K562 (cell line): ENCODE measurements at regions not wholly inside any gene's neighbourhood (a gene's known extent, or its start where the extent isn't known, plus 50 kb on each side); places are given as distances from the start of the nearest gene placed in this dataset.
"Not testable (repeated sequence)": the region's sequence is repeated elsewhere in the genome, so short reads cannot be mapped to it uniquely, and the experiment has no call there.

ENCODE experiments used
- CBX2 ChIP-seq: fragments of 200-600 bp; sonication (generic); IDR thresholded peaks from one replicate; pipeline ENCODE4 v1.6.1; 2012; ENCODE audit warnings: mild to moderate bottlenecking, low read length, inconsistent platforms; ENCODE audit not compliant: insufficient read depth, poor library complexity, severe bottlenecking
- TAF9B ChIP-seq: fragments of 450-650 bp; IDR thresholded peaks from 2 replicates; pipeline ENCODE4 v1.6.1; 2018; ENCODE audit warnings: mild to moderate bottlenecking; ENCODE audit not compliant: partially characterized antibody
- ZNF263 ChIP-seq: sonication (generic); formaldehyde crosslinking; IDR thresholded peaks from 2 replicates; pipeline ENCODE4 v1.8.0; 2022; ENCODE audit warnings: mild to moderate bottlenecking, missing genetic modification reagents, borderline replicate concordance
- ZNF696 ChIP-seq: fragments of 250-450 bp; sonication (Bioruptor Pico); conservative IDR thresholded peaks from 2 replicates; pipeline ENCODE4 v1.4.0; 2020; ENCODE audit warnings: mild to moderate bottlenecking, moderate library complexity
- TF ChIP-seq, protein P1 (sequence below): fragments of 250-450 bp; sonication (Bioruptor Pico); IDR thresholded peaks from 2 replicates; pipeline ENCODE4 v1.8.0; 2021; ENCODE audit warnings: borderline replicate concordance, mild to moderate bottlenecking, moderate library complexity; ENCODE audit not compliant: poor library complexity, severe bottlenecking
- TF ChIP-seq, protein P2 (sequence below): sonication (generic); formaldehyde crosslinking; IDR thresholded peaks from 2 replicates; pipeline ENCODE4 v1.5.0; 2020; ENCODE audit warnings: missing genetic modification reagents
- TF ChIP-seq, protein P3 (sequence below): sonication (generic); formaldehyde crosslinking; IDR thresholded peaks from 2 replicates; pipeline ENCODE4 v1.8.0; 2022; ENCODE audit warnings: mild to moderate bottlenecking, low read depth, missing genetic modification reagents

DNA sequence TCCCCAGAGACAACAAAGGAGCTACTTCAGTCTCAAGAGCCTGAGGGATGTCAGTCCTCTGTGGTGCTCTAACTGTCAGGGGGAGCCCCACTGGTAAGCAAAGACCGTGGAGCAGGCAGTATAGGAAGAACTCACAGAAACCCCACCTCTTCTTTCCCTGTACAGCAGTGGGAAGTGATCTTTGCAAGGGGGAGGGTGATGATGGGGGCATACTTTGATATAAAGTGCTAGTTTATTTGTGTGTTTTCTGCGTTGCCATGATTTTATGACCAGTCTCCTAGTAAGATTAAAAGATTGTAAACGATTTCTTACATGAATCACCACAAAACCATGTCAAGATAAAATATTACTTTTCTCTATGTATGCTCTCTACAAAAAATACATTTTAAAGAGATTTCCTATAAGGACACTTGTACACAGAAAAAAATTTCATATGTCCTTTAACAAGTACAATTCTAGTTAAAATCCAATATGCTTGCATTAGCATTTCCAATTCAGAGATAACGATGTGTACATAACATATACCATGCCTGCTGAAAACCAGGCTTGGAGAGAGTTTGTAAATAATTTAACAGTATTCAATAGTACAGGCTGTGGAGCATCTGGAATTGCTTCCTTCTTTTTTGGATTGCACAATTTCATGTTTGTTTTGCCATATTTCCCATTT is 690.0 kb downstream of the PRIM2 start:
- not testable (repeated sequence) for TF ChIP-seq ZNF696 (CRISPR knock-in tag); TAF9B; ZNF263; CBX2
- TF ChIP-seq, protein P1, sequence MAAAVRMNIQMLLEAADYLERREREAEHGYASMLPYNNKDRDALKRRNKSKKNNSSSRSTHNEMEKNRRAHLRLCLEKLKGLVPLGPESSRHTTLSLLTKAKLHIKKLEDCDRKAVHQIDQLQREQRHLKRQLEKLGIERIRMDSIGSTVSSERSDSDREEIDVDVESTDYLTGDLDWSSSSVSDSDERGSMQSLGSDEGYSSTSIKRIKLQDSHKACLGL (CRISPR knock-in tag): not testable (repeated sequence)
- TF ChIP-seq, protein P2, sequence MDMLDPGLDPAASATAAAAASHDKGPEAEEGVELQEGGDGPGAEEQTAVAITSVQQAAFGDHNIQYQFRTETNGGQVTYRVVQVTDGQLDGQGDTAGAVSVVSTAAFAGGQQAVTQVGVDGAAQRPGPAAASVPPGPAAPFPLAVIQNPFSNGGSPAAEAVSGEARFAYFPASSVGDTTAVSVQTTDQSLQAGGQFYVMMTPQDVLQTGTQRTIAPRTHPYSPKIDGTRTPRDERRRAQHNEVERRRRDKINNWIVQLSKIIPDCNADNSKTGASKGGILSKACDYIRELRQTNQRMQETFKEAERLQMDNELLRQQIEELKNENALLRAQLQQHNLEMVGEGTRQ (CRISPR knock-in tag): not testable (repeated sequence)
- TF ChIP-seq, protein P3, sequence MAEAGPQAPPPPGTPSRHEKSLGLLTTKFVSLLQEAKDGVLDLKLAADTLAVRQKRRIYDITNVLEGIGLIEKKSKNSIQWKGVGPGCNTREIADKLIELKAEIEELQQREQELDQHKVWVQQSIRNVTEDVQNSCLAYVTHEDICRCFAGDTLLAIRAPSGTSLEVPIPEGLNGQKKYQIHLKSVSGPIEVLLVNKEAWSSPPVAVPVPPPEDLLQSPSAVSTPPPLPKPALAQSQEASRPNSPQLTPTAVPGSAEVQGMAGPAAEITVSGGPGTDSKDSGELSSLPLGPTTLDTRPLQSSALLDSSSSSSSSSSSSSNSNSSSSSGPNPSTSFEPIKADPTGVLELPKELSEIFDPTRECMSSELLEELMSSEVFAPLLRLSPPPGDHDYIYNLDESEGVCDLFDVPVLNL (CRISPR knock-in tag): not testable (repeated sequence)
